Endothelial cell of umbilical vein (primary cell): ENCODE measurements at regions not wholly inside any gene's neighbourhood (a gene's known extent, or its start where the extent isn't known, plus 50 kb on each side); places are given as distances from the start of the nearest gene placed in this dataset.

ENCODE experiments used
- BruUV-seq: library from RNA; stranded (reverse); fragments of 400-500 nt; replicated peaks from 2 replicates; lab custom pipeline; 2021; lab: Mats Ljungman, UMichigan
- CTCF ChIA-PET: fragments of 300-600, 350-600 bp; sonication (Branson Sonifier 250); formaldehyde crosslinking; loops from one replicate; lab custom pipeline; 2021; ENCODE audit warnings: antibody characterized with exemption, inconsistent platforms; lab: Charles Lee
- POLR2A ChIA-PET: fragments of 300-600, 350-600 bp; sonication (Branson Sonifier 250); formaldehyde crosslinking; loops from one replicate; lab custom pipeline; 2021; ENCODE audit warnings: antibody characterized with exemption, inconsistent platforms; lab: Charles Lee
- DNase-seq: peaks from one replicate; pipeline ENCODE4 v3.0.0-alpha.2; 2011; ENCODE audit warnings: low read depth, low spot score
- FAIRE-seq: peaks from 2 replicates; lab custom pipeline; 2011; peaks lifted over from hg19 to GRCh38; lab: Jason Lieb, UNC
- H2AFZ ChIP-seq: 2 replicates; pipeline ENCODE4 v1.6.0; 2012; ENCODE audit warnings: low read depth, low read length, control low read depth, inconsistent platforms
- H3K27ac ChIP-seq: 2 replicates; pipeline ENCODE4 v1.5.1; 2011; ENCODE audit warnings: low read depth, mild to moderate bottlenecking, control low read depth, low read length, moderate library complexity; ENCODE audit not compliant: insufficient read depth
- H3K27me3 ChIP-seq, 2 experiments: 2 replicates each; pipeline versions ENCODE4 v1.6.0 to v1.6.1; 2011; ENCODE audit warnings: low read length in 2 of 2, mixed read lengths in 1 of 2; ENCODE audit not compliant: control insufficient read depth in 2 of 2, insufficient read depth in 2 of 2
- H3K36me3 ChIP-seq, 2 experiments: 2 replicates in 1 of 2; 3 replicates in 1 of 2; pipeline ENCODE4 v1.5.1; 2011; ENCODE audit warnings: low read length in 2 of 2, mild to moderate bottlenecking in 1 of 2, moderate library complexity in 1 of 2; ENCODE audit not compliant: control insufficient read depth in 2 of 2, insufficient read depth in 2 of 2; ENCODE audit errors: extremely low read depth in 1 of 2
- H3K4me1 ChIP-seq: 3 replicates; pipeline ENCODE4 v1.5.1; 2011; ENCODE audit warnings: mild to moderate bottlenecking, low read length; ENCODE audit not compliant: control insufficient read depth, insufficient read depth; ENCODE audit errors: extremely low read depth
- H3K4me2 ChIP-seq: 2 replicates; pipeline ENCODE4 v1.6.1; 2011; ENCODE audit warnings: low read length, control low read depth, mixed read lengths; ENCODE audit not compliant: insufficient read depth
- H3K4me3 ChIP-seq, 3 experiments: fragments of 200-600 bp in 1 of 3; sonication (generic), shearing (Covaris generic) in 1 of 3; replicated peaks in 1 of 3; 2 replicates each; pipeline ENCODE4 v1.5.1; 2011 to 2016; ENCODE audit warnings: control low read depth in 3 of 3, low read length in 3 of 3, mild to moderate bottlenecking in 2 of 3, inconsistent platforms in 1 of 3, low read depth in 1 of 3, moderate library complexity in 1 of 3; ENCODE audit not compliant: insufficient read depth in 1 of 3
- H3K79me2 ChIP-seq: 2 replicates; pipeline ENCODE4 v1.6.0; 2012; ENCODE audit warnings: low read length, inconsistent platforms; ENCODE audit not compliant: control insufficient read depth, insufficient read depth
- H3K9ac ChIP-seq: replicated peaks from 2 replicates; pipeline ENCODE3; 2011; ENCODE audit warnings: low read length, control low read depth; ENCODE audit not compliant: insufficient read depth; ENCODE audit errors: extremely low read depth
- H3K9me1 ChIP-seq: replicated peaks from 3 replicates; pipeline ENCODE4 v1.6.0; 2011; ENCODE audit warnings: mild to moderate bottlenecking, low read length; ENCODE audit not compliant: control insufficient read depth, insufficient read depth; ENCODE audit errors: extremely low read depth
- H3K9me3 ChIP-seq: replicated peaks from 2 replicates; pipeline ENCODE4 v1.5.1; 2012; ENCODE audit warnings: low read length, inconsistent platforms; ENCODE audit not compliant: control insufficient read depth, insufficient read depth
- H4K20me1 ChIP-seq: replicated peaks from 2 replicates; pipeline ENCODE3; 2011; ENCODE audit warnings: mild to moderate bottlenecking, low read length; ENCODE audit not compliant: control insufficient read depth, insufficient read depth; ENCODE audit errors: extremely low read depth
- CTCF ChIP-seq, 2 donors: IDR thresholded peaks; 1 replicate in 1 of 2; 2 replicates in 1 of 2; pipeline ENCODE4 v1.5.1; 2011; ENCODE audit warnings: low read length in 2 of 2, mild to moderate bottlenecking in 2 of 2, moderate library complexity in 2 of 2, control low read depth in 1 of 2, inconsistent platforms in 1 of 2, low read depth in 1 of 2; ENCODE audit not compliant: insufficient read depth in 1 of 2; ENCODE audit errors: extremely low read depth in 1 of 2
- EZH2 ChIP-seq: IDR thresholded peaks from 2 replicates; pipeline ENCODE4 v1.6.1; 2012; ENCODE audit warnings: borderline replicate concordance, low read depth, mild to moderate bottlenecking, moderate library complexity, low read length, inconsistent platforms; ENCODE audit not compliant: severe bottlenecking
- FOS ChIP-seq: IDR thresholded peaks from 2 replicates; pipeline ENCODE4 v1.6.1; 2011; ENCODE audit warnings: mild to moderate bottlenecking, low read length, moderate library complexity, borderline replicate concordance; ENCODE audit not compliant: insufficient read depth
- GATA2 ChIP-seq: IDR thresholded peaks from 2 replicates; pipeline ENCODE4 v1.7.0; 2011; ENCODE audit warnings: low read depth, mild to moderate bottlenecking, moderate library complexity, mixed read lengths, low read length; ENCODE audit not compliant: insufficient read length, insufficient read depth
- JUN ChIP-seq: IDR thresholded peaks from 2 replicates; pipeline ENCODE4 v1.6.1; 2011; ENCODE audit warnings: borderline replicate concordance, low read depth; ENCODE audit not compliant: insufficient read length, insufficient read depth
- MYC ChIP-seq: IDR thresholded peaks from one replicate; pipeline ENCODE4 v1.6.1; 2011; ENCODE audit warnings: mild to moderate bottlenecking, low read depth, low read length
- POLR2A ChIP-seq: IDR thresholded peaks from 2 replicates; pipeline ENCODE4 v1.6.1; 2012; ENCODE audit warnings: low read depth, mild to moderate bottlenecking, control low read depth, low read length
- POLR2AphosphoS5 ChIP-seq: IDR thresholded peaks from 2 replicates; pipeline ENCODE4 v1.6.1; 2012; ENCODE audit warnings: low read depth, mild to moderate bottlenecking, control low read depth, low read length, moderate library complexity; ENCODE audit not compliant: insufficient read depth
- dilution Hi-C: fragments of 300-500 bp; cut with MboI; formaldehyde crosslinking; loops from one replicate; pipeline ENCODE4 v1.15.0; 2019; ENCODE audit warnings: low sequenced_read_pairs; ENCODE audit not compliant: extremely low pct_ligation_motif_present
- intact Hi-C: fragments of 100-400 bp; cut with micrococcal nuclease; formaldehyde crosslinking; loops from one replicate; pipeline ENCODE4 v1.10.0; 2022
- TF ChIP-seq, protein P1 (sequence below): IDR thresholded peaks from 2 replicates; pipeline ENCODE4 v1.6.1; 2011; ENCODE audit not compliant: insufficient read depth, insufficient read length

DNA sequence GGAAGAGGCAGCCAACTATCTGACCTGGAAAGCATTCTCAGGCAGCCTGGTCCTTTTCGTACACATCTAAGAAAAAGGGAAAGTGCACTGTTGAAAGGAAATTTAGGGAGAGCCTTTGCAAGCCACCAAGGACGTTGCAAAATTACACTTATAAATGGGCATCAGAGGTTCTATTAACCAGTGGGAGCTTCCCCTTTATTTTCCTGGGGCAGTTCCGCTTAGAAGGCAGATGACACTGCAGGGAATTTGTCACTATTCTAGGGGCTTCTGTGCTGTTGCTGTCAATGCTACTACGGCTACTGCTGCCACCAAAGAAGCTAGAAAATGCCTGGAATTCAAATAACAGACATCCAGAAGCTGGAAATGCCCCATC lies 79.6 kb upstream of the AUTS2 start:
- no TSS peak for BruUV-seq
- H3K4me1 ChIP-seq, result no peaks in the 10 kb centered on the region

More for the DNA sequence above, 79.6 kb upstream of the AUTS2 start:
- FAIRE-seq (no peak), DNase-seq (no peak)
- Histone ChIP-seq H2AFZ (no peak overlapping the region), H3K9ac (no peak overlapping the region), H3K27me3 (no peaks in the 10 kb centered on the region), H3K9me3 (no peaks in the 10 kb centered on the region), H3K4me2 (no peak overlapping the region), H3K27ac (no peak overlapping the region), H3K9me1 (no peaks in the 10 kb centered on the region), H3K4me3 (no peak overlapping the region), H3K36me3 (no peaks in the 10 kb centered on the region), H3K79me2 (no peaks in the 10 kb centered on the region), H4K20me1 (no peaks in the 10 kb centered on the region)
- ChIA-PET CTCF (no interaction called here), POLR2A (no interaction called here)
- dilution Hi-C loops (no loop called here), intact Hi-C loops (no loop called here)
- TF ChIP-seq CTCF (IDR thresholded peaks at IDR 0.05; ENCODE audit: extremely low read depth in 1 of 2, insufficient read depth in 1 of 2, low read depth in 1 of 2, low read length in 2 of 2), result no peak
- no peak for TF ChIP-seq EZH2
- TF ChIP-seq, protein P1, sequence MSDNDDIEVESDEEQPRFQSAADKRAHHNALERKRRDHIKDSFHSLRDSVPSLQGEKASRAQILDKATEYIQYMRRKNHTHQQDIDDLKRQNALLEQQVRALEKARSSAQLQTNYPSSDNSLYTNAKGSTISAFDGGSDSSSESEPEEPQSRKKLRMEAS, result no peak
- no peak for TF ChIP-seq JUN
- TF ChIP-seq MYC, result no peak
- TF ChIP-seq GATA2, result no peak
- no peak for TF ChIP-seq FOS
- no peak for TF ChIP-seq POLR2AphosphoS5
- TF ChIP-seq POLR2A, result no peak
